NCI-H1417 (cell line): ENCODE measurements at regions not wholly inside any gene's neighbourhood (a gene's known extent, or its start where the extent isn't known, plus 50 kb on each side); places are given as distances from the start of the nearest gene placed in this dataset.
"Not testable (repeated sequence)": the region's sequence is repeated elsewhere in the genome, so short reads cannot be mapped to it uniquely, and the experiment has no call there.

Experiments
- DNase-seq, 3 experiments: peaks; one replicate each; lab custom pipeline; 2025; lab: John Stamatoyannopoulos, UW

DNA sequence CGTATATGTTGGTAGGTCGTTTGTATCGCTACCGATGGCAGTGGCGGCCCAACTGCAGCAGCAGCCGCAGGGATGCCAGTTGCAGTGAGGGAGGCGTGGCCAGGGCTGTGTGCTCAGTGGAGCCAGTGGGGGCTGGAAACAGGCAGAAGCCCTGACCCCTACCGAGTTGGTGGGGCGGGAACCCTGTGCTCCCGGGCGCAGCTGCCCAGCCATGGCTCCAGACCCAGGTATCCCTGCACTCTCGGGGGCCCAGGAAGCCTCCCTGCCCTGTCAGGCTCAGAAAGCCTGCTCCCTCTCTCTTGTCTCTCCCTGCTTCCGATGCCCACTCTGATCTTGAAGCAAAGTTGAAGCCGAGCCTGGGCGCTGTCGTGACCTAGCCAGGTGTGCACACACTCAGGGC is 78.6 kb upstream of the ITGB1 start:
- DNase-seq = no peak

DNA sequence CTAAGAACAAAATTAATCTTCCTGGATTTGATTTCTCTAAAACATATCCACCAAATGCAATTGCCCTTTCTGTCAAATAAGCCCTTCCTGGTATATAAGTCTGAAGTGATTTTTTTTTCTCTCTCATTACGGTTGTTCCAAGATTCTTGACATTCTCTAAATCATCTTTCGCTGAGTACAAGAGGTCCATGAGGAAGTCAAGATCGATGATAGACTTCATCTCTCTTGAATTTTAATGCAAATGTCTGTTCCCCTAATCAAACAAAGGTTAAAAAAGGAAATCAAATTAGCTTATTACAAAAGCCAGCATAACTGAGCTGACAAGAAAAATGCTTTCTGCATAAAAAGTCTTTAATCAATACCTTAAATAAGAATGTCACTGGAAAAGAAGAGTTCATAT is 77.4 kb upstream of the ITGB1 start:
- no peak for DNase-seq

GRCh38 chr10:33034931-33035330 is 76.9 kb upstream of the ITGB1 start:
- no peak for DNase-seq

DNA sequence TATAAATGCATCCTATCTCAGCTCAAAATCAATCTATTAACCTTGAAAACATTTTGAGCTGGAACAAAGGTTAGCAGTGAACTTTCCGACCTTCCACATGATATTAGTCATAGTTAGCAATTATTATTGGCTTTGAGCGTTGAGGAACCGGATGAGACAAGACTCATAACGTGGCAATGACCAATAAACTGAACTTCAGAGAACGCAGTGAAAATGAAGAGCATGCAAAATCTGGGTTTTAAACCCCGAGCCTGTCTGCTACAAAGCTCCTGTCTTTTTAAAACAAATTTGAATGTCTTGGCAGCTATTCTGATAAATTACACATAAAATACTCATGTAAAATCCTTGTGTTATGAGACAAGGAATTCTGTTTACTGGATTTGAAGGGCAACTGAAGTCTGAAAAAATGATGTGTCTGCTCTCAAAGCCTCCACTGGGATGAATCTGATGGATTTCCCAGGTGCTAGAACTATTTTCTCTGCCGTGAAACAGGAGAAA is 74.7 kb upstream of the ITGB1 start:
- no peak for DNase-seq

DNA sequence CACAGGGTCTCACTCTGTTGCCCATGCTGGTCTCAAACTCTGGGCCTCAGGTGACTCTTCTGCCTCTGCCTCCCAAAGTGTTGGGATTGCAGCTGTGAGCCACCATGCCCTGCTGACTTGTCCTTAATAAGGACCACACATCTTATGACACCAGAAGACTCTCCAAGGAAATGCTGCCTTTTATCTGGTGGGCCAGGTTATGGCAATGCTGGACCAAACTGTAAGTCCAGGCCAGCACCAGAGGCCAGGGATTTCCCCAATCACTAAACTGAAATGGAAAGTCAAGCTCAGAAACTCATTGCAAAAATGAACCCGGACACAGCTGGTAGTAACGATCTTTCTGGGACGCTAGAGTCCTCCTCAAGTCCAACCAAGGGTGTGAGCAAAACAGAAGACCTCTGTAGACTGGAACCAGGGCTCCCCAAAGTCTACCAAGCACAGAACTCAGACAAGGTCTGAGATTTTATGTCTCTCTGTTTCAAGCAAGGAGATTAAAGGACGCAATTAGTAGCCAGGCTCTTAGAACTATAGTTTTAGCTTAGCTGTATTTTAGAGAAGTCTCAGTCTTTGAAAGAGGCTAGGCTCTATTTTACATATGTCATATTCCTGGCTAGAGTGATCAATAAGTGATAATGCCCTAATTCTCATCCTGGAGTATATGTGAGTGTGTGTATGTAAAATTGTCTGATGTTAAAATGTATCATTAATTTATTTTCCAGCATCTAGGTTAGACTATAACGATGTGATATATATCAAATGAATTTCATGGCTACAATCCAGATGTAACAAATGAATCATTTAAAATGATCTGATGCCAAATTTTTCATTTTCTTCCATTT is 74.0 kb upstream of the ITGB1 start:
- no peak for DNase-seq

DNA sequence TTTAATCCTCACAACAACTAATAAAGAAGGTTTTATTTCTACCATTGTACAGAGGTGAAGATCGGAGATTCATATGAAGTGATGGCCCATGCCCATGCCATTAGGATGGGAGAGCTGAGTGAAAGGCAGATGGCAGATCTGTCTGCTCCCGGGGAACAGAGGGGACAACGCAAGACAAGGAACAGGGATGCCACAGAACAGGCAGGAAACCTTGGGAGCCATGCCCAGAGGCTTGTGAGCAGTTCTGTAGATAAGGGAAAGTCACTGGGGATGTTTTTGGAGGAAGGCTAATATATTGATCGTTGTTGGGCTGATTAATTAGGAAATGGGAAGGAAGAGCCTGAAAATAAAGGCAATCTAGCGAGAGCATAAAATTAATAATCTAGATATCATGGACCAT is 73.1 kb upstream of the ITGB1 start:
- no peak for DNase-seq

DNA sequence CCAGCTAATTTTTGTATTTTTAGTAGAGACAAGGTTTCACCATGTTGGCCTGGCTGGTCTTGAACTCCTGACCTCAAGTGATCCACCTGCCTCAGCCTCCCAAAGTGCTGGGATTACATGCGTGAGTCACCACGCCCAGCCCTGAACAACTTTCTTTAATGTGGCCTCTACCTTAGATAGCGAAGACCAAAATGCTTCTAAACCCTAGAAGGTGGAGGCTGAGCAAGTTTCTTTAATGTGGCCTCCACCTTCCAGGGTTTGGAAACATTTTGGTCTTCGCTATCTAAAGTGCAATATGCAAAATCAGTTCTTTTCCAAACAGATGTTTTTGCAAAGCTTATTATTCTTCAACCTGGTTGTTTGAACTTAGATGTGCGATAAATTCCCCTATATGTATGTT is 70.5 kb upstream of the ITGB1 start:
- not testable (repeated sequence) for DNase-seq

DNA sequence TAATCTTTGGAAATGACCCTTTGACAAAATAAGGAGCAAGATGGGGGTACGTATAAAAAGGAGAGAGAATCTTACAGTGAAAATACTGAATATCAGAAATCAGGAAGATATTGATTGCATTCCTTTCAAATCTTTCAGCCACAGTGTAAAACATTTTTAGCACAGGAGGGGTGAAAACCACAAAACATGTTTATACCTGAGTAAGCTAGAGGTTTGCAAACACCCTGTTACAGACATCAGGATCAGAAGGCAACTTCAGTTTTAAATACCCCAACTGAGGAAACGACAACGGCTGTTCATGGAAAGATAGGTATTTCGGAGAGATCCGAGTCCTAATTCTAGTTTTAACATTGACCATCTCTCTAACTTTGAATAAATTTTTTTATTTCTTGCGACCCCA is 69.1 kb upstream of the ITGB1 start:
- no peak for DNase-seq

GRCh38 chr10:33026422-33026821 is 68.4 kb upstream of the ITGB1 start:
- DNase-seq = peak in 1 of 3 experiments; percentile 7

DNA sequence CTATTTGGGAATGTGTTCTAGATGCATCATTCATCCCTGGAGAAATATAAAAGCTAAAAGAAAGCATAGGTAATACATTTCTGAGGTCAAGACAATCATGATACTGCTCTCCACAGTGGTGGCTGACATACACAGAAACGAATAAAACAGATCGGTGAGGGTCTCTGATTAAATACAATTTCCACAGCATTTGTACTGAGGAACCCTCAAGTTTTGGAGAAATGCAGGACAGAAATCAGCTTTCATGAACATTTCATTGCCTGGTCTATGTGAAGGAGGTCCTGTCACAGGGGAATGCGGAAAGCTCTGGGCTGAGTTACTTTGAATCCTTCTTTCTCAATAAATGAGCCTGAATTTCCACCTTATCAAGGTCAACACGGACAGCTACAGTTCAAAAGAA is 67.9 kb upstream of the ITGB1 start:
- no peak for DNase-seq

DNA sequence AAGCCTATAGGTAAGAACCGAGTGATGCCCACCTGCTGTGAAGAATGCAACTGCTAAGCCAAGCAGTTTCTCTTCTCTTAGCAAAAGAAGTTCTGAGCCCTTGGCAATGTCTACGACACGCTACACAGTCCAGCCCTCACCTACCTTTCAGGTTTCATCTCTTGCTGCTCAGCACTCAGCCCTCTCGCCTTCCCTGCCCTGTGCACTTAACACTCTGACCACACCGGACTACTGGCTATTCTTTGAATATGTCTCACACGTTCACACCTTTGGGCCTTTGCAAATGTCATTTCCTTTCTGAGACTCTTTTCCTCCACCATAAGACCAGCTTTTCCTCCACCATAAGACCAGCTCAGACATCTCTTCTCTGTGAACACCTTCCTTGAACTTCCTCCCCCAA is 67.0 kb upstream of the ITGB1 start:
- no peak for DNase-seq

GRCh38 chr10:33022691-33023090 is 64.7 kb upstream of the ITGB1 start:
- no peak for DNase-seq

GRCh38 chr10:33022090-33022489 is 64.1 kb upstream of the ITGB1 start:
- DNase-seq = no peak

- DNase-seq = no peak
Observed at GRCh38 chr10:33016988-33017387, 59.0 kb upstream of the ITGB1 start.

DNA sequence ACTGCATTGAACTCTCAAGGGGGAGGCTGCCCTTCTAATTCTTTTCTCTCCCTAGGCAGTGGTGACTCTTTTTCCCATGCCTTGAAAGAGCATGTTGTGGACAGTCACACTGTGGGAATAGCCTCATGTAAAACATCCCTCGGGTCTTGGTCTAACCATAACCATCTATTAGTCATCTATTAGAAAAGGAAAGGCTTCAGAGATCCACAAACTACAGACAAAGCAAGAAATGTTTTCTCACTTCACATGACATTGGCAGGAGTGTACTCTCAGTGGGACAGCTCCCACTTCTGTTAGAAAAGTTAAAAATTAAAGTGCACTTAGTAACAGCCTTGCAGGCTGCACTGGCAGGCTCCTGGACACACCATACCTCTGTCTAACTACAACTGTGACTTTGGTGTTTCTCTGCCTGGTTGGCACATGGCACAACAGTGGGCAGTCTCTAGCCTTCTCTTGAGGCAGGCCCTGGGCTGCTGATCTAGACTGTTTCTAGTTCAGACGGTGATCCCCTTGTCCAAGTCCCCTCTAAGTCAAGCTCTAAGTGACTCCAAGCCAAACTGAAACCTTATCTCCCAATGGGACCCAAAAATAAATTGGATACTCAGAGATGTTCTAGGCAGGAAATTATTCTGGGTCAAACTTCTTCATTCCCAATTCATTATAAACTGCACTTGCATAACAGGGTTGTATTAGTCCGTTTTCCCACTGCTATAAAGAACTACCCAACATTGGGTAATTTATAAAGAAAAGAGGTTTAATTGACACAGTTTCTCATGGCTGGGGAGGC is 57.9 kb upstream of the ITGB1 start:
- no peak for DNase-seq

DNA sequence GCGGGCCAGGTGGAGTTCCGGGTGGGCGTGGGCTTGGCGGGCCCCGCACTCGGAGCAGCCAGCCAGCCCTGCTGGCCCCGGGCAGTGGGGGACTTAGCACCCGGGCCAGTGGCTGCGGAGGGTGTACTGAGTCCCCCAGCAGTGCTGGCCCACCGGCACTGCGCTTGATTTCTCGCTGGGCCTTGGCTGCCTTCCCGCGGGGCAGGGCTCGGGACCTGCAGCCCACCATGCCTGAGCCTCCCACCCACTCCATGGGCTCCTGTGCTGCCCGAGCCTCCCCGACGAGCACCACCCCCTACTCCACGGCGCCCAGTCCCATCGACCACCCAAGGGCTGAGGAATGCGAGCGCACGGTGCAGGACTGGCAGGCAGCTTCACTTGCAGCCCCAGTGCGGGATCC is 55.3 kb upstream of the ITGB1 start:
- not testable (repeated sequence) for DNase-seq

- DNase-seq = no peak
Observed at GRCh38 chr10:33012306-33012705, 54.3 kb upstream of the ITGB1 start.

- DNase-seq = peak in 2 of 3 experiments; percentile 35 to 50
Observed at GRCh38 chr10:33010132-33011037, 52.4 kb upstream of the ITGB1 start.

GRCh38 chr10:33009244-33010131 is 51.5 kb upstream of the ITGB1 start:
- no peak for DNase-seq

- peak; percentile 29 to 79 (median 55) for DNase-seq
Observed at GRCh38 chr10:33008499-33009243, 50.6 kb upstream of the ITGB1 start.
